GM23338 (cell line): ENCODE measurements at regions not wholly inside any gene's neighbourhood (a gene's known extent, or its start where the extent isn't known, plus 50 kb on each side); places are given as distances from the start of the nearest gene placed in this dataset.

Experiments used
- CREB1 ChIP-seq: fragments of 250-450 bp; sonication (Bioruptor Pico); IDR thresholded peaks from 2 replicates; pipeline ENCODE4 v1.5.0; 2020; ENCODE audit warnings: low read depth, mild to moderate bottlenecking, moderate library complexity
- EZH2 ChIP-seq: fragments of 200-600 bp; sonication (generic); IDR thresholded peaks from one replicate; pipeline ENCODE4 v1.8.0; 2017; ENCODE audit warnings: antibody characterized with exemption, mild to moderate bottlenecking, low read depth; ENCODE audit not compliant: unreplicated experiment
- EZH2phosphoT487 ChIP-seq: fragments of 200-600 bp; sonication (generic); IDR thresholded peaks from one replicate; pipeline ENCODE4 v1.8.1; 2018; ENCODE audit warnings: antibody characterized with exemption; ENCODE audit not compliant: unreplicated experiment
- TF ChIP-seq, protein P1 (sequence below), 2 experiments: fragments of 200-600 bp in 1 of 2; sonication (generic) in 1 of 2; conservative IDR thresholded peaks; 2 replicates each; pipeline versions ENCODE4 v1.5.1 to v1.6.1; 2016 to 2017; ENCODE audit warnings: antibody characterized with exemption in 2 of 2, low read depth in 2 of 2, mild to moderate bottlenecking in 2 of 2, moderate library complexity in 1 of 2

DNA sequence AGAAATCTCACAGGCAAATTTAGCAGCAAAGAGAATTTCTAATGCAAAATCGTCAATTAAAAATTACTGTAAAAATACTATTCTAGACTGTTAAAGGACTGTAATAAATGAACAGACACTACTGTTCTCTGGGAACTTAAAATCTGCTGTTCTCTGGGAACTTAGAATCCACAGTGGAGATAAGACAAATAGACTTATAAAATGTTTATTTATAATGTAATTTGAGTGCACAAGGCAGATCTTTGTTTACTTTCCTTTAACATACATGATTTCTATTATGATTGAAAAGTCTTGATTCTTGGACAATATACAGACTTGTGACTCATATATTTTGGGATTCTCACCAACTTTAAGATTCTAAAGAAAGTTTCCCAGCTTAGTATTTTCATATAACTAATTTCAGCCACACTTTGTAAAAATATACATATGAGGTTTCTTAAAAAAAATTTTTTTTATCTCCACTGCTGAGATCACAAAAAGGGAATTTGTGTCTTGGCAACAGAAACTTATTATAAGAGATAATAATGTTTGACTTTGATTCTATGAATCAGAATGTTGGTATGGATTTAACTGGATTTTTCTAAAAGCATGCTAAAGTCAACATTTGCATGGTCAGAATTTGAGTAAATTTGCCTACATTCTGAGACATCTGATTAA lies 166.3 kb upstream of the RHOBTB1 start:
- TF ChIP-seq CREB1 (CRISPR knock-in tag) = no peak
- TF ChIP-seq EZH2 = no peak
- TF ChIP-seq, protein P1, sequence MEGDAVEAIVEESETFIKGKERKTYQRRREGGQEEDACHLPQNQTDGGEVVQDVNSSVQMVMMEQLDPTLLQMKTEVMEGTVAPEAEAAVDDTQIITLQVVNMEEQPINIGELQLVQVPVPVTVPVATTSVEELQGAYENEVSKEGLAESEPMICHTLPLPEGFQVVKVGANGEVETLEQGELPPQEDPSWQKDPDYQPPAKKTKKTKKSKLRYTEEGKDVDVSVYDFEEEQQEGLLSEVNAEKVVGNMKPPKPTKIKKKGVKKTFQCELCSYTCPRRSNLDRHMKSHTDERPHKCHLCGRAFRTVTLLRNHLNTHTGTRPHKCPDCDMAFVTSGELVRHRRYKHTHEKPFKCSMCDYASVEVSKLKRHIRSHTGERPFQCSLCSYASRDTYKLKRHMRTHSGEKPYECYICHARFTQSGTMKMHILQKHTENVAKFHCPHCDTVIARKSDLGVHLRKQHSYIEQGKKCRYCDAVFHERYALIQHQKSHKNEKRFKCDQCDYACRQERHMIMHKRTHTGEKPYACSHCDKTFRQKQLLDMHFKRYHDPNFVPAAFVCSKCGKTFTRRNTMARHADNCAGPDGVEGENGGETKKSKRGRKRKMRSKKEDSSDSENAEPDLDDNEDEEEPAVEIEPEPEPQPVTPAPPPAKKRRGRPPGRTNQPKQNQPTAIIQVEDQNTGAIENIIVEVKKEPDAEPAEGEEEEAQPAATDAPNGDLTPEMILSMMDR (conservative IDR thresholded peaks at IDR 0.05; ENCODE audit: low read depth in 2 of 2) = no peak
- no peak for TF ChIP-seq EZH2phosphoT487
